Neural cell (in vitro differentiated cells): ENCODE measurements at regions not wholly inside any gene's neighbourhood (a gene's known extent, or its start where the extent isn't known, plus 50 kb on each side); places are given as distances from the start of the nearest gene placed in this dataset.

ENCODE experiments used
- H2AFZ ChIP-seq: fragments of 200-600, 300-800 bp; sonication (generic), shearing (Covaris generic); 2 replicates; pipeline ENCODE4 v1.6.0; 2014; ENCODE audit warnings: low read depth, mild to moderate bottlenecking, antibody characterized with exemption, low read length, moderate library complexity
- H3F3A ChIP-seq: fragments of 200-600 bp; shearing (Covaris generic); 2 replicates; pipeline ENCODE4 v1.6.1; 2016; ENCODE audit warnings: mild to moderate bottlenecking, moderate library complexity, mixed read lengths, antibody characterized with exemption, low read length; ENCODE audit not compliant: insufficient read depth, poor library complexity, severe bottlenecking
- H3K27ac ChIP-seq: fragments of 200-600, 300-800 bp; sonication (generic), shearing (Covaris generic); 2 replicates; pipeline ENCODE4 v1.5.1; 2014; ENCODE audit warnings: mild to moderate bottlenecking, low read length, moderate library complexity
- H3K27me3 ChIP-seq: fragments of 300-800, 200-600 bp; sonication (generic), shearing (Covaris generic); 2 replicates; pipeline ENCODE4 v1.6.0; 2014; ENCODE audit warnings: mild to moderate bottlenecking, low read depth, low read length, moderate library complexity; ENCODE audit not compliant: insufficient read depth
- H3K36me3 ChIP-seq: fragments of 300-800, 200-600 bp; sonication (generic), shearing (Covaris generic); 2 replicates; pipeline ENCODE4 v1.5.1; 2014; ENCODE audit warnings: mild to moderate bottlenecking, antibody characterized with exemption, low read length, moderate library complexity; ENCODE audit not compliant: insufficient read depth
- H3K4me2 ChIP-seq: fragments of 300-800, 200-600 bp; sonication (generic), shearing (Covaris generic); 2 replicates; pipeline ENCODE4 v1.6.0; 2014; ENCODE audit warnings: mild to moderate bottlenecking, low read length
- H3K4me3 ChIP-seq: fragments of 300-800, 200-600 bp; sonication (generic), shearing (Covaris generic); 2 replicates; pipeline ENCODE4 v1.5.1; 2014; ENCODE audit warnings: mild to moderate bottlenecking, low read length, moderate library complexity
- H3K79me2 ChIP-seq: fragments of 200-600 bp; shearing (Covaris generic); replicated peaks from 2 replicates; pipeline ENCODE4 v1.6.0; 2014; ENCODE audit warnings: mild to moderate bottlenecking, low read length, moderate library complexity; ENCODE audit not compliant: insufficient read depth
- H3K9ac ChIP-seq: fragments of 300-800, 200-600 bp; sonication (generic), shearing (Covaris generic); 2 replicates; pipeline ENCODE4 v1.6.1; 2016; ENCODE audit warnings: mild to moderate bottlenecking, low read length, mixed read lengths
- H3K9me2 ChIP-seq: fragments of 200-600 bp; shearing (Covaris generic); 2 replicates; pipeline ENCODE4 v1.6.1; 2016; ENCODE audit warnings: mild to moderate bottlenecking, low read length, mixed read lengths; ENCODE audit not compliant: insufficient read depth
- H3K9me3 ChIP-seq: fragments of 200-600, 300-800 bp; sonication (generic), shearing (Covaris generic); 2 replicates; pipeline ENCODE4 v1.6.1; 2016; ENCODE audit warnings: mild to moderate bottlenecking, mixed run types, low read length, moderate library complexity, mixed read lengths
- H4K20me1 ChIP-seq: fragments of 200-600 bp; shearing (Covaris generic); 2 replicates; pipeline ENCODE4 v1.6.1; 2016; ENCODE audit warnings: mild to moderate bottlenecking, mixed run types; ENCODE audit not compliant: insufficient read depth
- EP300 ChIP-seq: fragments of 450-650 bp; conservative IDR thresholded peaks from 2 replicates; pipeline ENCODE4 v1.6.1; 2014; ENCODE audit warnings: antibody characterized with exemption, mild to moderate bottlenecking, moderate library complexity; ENCODE audit not compliant: poor library complexity, severe bottlenecking
- EZH2 ChIP-seq: fragments of 200-600, 300-800 bp; shearing (Covaris generic), sonication (generic); IDR thresholded peaks from 2 replicates; pipeline ENCODE4 v1.6.1; 2014; ENCODE audit warnings: antibody characterized with exemption, low read length, borderline replicate concordance, mild to moderate bottlenecking; ENCODE audit not compliant: insufficient read depth, poor library complexity, severe bottlenecking
- MXI1 ChIP-seq: fragments of 450-650 bp; conservative IDR thresholded peaks from 2 replicates; pipeline ENCODE4 v1.6.1; 2014; ENCODE audit warnings: antibody characterized with exemption, mild to moderate bottlenecking; ENCODE audit not compliant: poor library complexity, severe bottlenecking
- POLR2AphosphoS5 ChIP-seq: IDR thresholded peaks from 2 replicates; pipeline ENCODE4 v1.6.1; 2012
- RAD21 ChIP-seq: fragments of 450-650 bp; conservative IDR thresholded peaks from 2 replicates; pipeline ENCODE4 v1.6.1; 2014; ENCODE audit warnings: antibody characterized with exemption, mild to moderate bottlenecking, moderate library complexity
- SMC3 ChIP-seq: fragments of 450-650 bp; conservative IDR thresholded peaks from 2 replicates; pipeline ENCODE4 v1.6.1; 2014; ENCODE audit warnings: antibody characterized with exemption, mild to moderate bottlenecking, moderate library complexity; ENCODE audit not compliant: poor library complexity
- TAF1 ChIP-seq: IDR thresholded peaks from 2 replicates; pipeline ENCODE4 v1.6.1; 2012; ENCODE audit warnings: low read depth
- TF ChIP-seq, protein P1 (sequence below): IDR thresholded peaks from 2 replicates; pipeline ENCODE4 v1.6.1; 2012; ENCODE audit warnings: borderline replicate concordance
- TF ChIP-seq, protein P2 (sequence below): fragments of 450-650 bp; IDR thresholded peaks from 2 replicates; pipeline ENCODE4 v1.5.1; 2014; ENCODE audit warnings: antibody characterized with exemption, mild to moderate bottlenecking, moderate library complexity; ENCODE audit not compliant: poor library complexity, severe bottlenecking

DNA sequence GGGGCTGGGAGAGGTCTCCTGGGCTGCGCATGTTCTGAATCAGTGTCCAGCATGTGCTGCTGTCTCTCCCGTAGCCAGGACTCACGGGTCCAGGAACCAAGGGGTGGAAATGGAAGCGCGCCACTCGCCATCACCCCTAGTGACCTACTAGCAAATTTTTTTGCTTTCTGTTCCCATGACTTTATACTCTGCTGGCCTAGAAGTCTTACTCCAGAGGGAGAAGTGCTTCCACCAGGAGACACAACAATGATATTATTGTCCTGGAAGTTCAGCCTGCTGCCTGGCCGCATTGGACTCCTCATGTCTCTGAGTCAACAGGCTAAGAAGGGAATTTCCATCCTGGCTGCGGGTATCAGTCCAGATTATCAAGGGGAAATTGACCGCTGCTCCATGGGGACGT, 729.7 kb downstream of the BRD1 start:
- H3K9me2 ChIP-seq, result no peaks in the 10 kb centered on the region
- no peak overlapping the region for H3K9ac ChIP-seq
- H2AFZ ChIP-seq, result no peak overlapping the region
- H3F3A ChIP-seq, result no peaks in the 10 kb centered on the region
- H3K27ac ChIP-seq, result no peak overlapping the region
- no peaks in the 10 kb centered on the region for H3K27me3 ChIP-seq
- no peak overlapping the region for H3K4me3 ChIP-seq
- H3K36me3 ChIP-seq, result no peaks in the 10 kb centered on the region
- H3K4me2 ChIP-seq, result no peak overlapping the region
- H3K79me2 ChIP-seq, result no peaks in the 10 kb centered on the region
- TF ChIP-seq EZH2 (no peak), MXI1 (no peak), SMC3 (no peak), EP300 (no peak), POLR2AphosphoS5 (no peak), RAD21 (no peak), TAF1 (no peak)
- TF ChIP-seq, protein P1, sequence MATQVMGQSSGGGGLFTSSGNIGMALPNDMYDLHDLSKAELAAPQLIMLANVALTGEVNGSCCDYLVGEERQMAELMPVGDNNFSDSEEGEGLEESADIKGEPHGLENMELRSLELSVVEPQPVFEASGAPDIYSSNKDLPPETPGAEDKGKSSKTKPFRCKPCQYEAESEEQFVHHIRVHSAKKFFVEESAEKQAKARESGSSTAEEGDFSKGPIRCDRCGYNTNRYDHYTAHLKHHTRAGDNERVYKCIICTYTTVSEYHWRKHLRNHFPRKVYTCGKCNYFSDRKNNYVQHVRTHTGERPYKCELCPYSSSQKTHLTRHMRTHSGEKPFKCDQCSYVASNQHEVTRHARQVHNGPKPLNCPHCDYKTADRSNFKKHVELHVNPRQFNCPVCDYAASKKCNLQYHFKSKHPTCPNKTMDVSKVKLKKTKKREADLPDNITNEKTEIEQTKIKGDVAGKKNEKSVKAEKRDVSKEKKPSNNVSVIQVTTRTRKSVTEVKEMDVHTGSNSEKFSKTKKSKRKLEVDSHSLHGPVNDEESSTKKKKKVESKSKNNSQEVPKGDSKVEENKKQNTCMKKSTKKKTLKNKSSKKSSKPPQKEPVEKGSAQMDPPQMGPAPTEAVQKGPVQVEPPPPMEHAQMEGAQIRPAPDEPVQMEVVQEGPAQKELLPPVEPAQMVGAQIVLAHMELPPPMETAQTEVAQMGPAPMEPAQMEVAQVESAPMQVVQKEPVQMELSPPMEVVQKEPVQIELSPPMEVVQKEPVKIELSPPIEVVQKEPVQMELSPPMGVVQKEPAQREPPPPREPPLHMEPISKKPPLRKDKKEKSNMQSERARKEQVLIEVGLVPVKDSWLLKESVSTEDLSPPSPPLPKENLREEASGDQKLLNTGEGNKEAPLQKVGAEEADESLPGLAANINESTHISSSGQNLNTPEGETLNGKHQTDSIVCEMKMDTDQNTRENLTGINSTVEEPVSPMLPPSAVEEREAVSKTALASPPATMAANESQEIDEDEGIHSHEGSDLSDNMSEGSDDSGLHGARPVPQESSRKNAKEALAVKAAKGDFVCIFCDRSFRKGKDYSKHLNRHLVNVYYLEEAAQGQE, result no peak
- TF ChIP-seq, protein P2, sequence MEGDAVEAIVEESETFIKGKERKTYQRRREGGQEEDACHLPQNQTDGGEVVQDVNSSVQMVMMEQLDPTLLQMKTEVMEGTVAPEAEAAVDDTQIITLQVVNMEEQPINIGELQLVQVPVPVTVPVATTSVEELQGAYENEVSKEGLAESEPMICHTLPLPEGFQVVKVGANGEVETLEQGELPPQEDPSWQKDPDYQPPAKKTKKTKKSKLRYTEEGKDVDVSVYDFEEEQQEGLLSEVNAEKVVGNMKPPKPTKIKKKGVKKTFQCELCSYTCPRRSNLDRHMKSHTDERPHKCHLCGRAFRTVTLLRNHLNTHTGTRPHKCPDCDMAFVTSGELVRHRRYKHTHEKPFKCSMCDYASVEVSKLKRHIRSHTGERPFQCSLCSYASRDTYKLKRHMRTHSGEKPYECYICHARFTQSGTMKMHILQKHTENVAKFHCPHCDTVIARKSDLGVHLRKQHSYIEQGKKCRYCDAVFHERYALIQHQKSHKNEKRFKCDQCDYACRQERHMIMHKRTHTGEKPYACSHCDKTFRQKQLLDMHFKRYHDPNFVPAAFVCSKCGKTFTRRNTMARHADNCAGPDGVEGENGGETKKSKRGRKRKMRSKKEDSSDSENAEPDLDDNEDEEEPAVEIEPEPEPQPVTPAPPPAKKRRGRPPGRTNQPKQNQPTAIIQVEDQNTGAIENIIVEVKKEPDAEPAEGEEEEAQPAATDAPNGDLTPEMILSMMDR, result no peak
- H4K20me1 ChIP-seq, result no peaks in the 10 kb centered on the region
- H3K9me3 ChIP-seq, result no peaks in the 10 kb centered on the region

DNA sequence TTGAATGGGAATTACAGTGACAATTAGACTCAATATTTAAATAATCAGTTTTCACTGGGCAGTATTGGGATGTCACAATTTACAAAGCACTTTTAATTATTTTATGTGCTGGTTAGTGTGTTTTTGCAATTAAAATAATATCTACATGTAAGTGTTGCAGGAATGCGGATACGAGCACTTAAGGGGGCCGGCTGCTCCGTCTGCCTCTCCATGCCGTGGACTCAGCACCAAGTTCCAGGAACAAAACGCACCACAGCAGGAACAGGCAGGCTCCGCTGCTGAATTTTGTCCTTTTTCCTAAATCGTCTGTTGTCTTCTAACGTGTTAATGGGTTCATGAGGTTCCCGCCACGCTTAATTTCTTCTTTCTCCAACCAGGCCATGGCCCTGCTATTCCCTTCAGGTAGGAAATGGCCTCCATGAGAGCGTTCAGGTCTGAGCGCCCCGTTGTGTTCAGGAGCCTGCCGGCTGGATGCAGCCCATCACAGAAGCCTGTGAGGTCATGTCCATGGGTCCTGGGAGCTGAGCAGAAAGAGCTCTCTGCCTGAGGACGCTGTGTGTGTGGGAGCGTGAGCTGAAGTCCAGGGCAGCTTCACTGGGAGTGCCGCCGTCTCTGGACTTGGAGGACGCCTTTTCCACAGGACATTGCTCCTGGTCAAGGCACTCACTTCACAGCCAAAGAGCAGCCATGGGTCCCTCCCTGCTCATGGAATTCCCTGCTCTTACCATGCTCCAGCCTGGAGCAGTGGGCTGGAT, 730.3 kb downstream of the BRD1 start:
- no peaks in the 10 kb centered on the region for H3K27me3 ChIP-seq
- no peak overlapping the region for H3K4me3 ChIP-seq
- no peaks in the 10 kb centered on the region for H3K9me2 ChIP-seq
- no peaks in the 10 kb centered on the region for H3K79me2 ChIP-seq
- H3F3A ChIP-seq, result no peaks in the 10 kb centered on the region
- no peak overlapping the region for H3K4me2 ChIP-seq
- H2AFZ ChIP-seq, result no peak overlapping the region
- H3K36me3 ChIP-seq, result no peaks in the 10 kb centered on the region
- no peaks in the 10 kb centered on the region for H3K9me3 ChIP-seq
- H3K27ac ChIP-seq, result no peak overlapping the region
- TF ChIP-seq RAD21, result no peak
- TF ChIP-seq EZH2, result no peak
- TF ChIP-seq SMC3, result no peak
- no peak for TF ChIP-seq TAF1
- TF ChIP-seq, protein P2, result no peak
- TF ChIP-seq, protein P1, result no peak
- TF ChIP-seq POLR2AphosphoS5, result no peak
- H3K9ac ChIP-seq, result no peak overlapping the region
- no peaks in the 10 kb centered on the region for H4K20me1 ChIP-seq
